ENCODE measurements at regions not wholly inside any gene's neighbourhood (a gene's known extent, or its start where the extent isn't known, plus 50 kb on each side); places are given as distances from the start of the nearest gene placed in this dataset.
"Not testable (repeated sequence)": the region's sequence is repeated elsewhere in the genome, so short reads cannot be mapped to it uniquely, and the experiment has no call there.

DNA sequence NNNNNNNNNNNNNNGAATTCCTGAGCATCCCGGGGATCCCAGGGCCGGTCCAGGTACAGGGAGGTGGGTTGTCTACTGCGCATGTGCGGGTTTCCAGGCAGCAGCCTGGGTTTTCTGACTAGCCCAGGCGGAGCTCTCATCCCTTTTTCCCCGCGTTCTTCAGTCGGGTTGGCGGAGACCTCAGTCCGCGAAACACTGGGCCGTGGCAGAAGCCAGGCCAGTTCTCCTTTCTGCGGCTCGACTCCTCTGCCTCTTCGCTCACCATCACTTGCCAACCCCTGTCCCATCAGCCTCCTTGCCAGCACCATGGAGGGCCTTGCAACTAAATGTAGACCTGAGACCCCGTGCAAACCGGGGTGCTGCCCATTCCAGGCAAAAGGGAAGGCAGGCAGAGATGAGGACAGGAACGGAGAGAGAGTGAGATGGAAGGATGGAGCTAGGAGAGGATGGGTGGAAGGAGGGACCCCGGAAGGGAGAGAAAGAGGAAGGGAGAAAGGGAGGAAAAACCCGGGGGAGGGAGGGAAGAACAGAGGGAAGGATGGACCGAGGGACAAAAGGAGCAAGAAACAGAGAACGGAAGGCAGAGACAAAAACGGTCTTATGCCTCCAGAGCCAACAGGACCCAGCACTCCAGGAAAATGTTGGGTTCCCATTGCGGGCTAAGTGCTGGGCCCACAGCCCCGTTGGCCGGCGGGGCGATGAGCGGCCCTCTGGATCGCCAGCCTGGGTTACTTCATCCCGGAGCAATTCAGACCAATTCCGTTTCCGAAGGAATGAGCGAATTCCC, 445.4 kb upstream of the DEFB115 start:
- intact Hi-C loops (cut with DNase I) = no loop called here
- H3K4me1 ChIP-seq = no peaks in the 10 kb centered on the region
- H3K27me3 ChIP-seq = no peaks in the 10 kb centered on the region
- DNase-seq (ENCODE audit: extremely low spot score in 2 of 2) = no peak
- H3K27ac ChIP-seq = no peak overlapping the region
- H3K9me3 ChIP-seq = no peaks in the 10 kb centered on the region
- no peak for TF ChIP-seq POLR2AphosphoS5 (IDR thresholded peaks at IDR 0.05; ENCODE audit: insufficient read depth in 1 of 2, low read depth in 1 of 2)
- TF ChIP-seq, protein P1, sequence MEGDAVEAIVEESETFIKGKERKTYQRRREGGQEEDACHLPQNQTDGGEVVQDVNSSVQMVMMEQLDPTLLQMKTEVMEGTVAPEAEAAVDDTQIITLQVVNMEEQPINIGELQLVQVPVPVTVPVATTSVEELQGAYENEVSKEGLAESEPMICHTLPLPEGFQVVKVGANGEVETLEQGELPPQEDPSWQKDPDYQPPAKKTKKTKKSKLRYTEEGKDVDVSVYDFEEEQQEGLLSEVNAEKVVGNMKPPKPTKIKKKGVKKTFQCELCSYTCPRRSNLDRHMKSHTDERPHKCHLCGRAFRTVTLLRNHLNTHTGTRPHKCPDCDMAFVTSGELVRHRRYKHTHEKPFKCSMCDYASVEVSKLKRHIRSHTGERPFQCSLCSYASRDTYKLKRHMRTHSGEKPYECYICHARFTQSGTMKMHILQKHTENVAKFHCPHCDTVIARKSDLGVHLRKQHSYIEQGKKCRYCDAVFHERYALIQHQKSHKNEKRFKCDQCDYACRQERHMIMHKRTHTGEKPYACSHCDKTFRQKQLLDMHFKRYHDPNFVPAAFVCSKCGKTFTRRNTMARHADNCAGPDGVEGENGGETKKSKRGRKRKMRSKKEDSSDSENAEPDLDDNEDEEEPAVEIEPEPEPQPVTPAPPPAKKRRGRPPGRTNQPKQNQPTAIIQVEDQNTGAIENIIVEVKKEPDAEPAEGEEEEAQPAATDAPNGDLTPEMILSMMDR (IDR thresholded peaks at IDR 0.05) = no peak
- no peak for TF ChIP-seq POLR2A (IDR thresholded peaks at IDR 0.05)
- H3K36me3 ChIP-seq = no peaks in the 10 kb centered on the region
- H3K4me3 ChIP-seq = no peak overlapping the region

DNA sequence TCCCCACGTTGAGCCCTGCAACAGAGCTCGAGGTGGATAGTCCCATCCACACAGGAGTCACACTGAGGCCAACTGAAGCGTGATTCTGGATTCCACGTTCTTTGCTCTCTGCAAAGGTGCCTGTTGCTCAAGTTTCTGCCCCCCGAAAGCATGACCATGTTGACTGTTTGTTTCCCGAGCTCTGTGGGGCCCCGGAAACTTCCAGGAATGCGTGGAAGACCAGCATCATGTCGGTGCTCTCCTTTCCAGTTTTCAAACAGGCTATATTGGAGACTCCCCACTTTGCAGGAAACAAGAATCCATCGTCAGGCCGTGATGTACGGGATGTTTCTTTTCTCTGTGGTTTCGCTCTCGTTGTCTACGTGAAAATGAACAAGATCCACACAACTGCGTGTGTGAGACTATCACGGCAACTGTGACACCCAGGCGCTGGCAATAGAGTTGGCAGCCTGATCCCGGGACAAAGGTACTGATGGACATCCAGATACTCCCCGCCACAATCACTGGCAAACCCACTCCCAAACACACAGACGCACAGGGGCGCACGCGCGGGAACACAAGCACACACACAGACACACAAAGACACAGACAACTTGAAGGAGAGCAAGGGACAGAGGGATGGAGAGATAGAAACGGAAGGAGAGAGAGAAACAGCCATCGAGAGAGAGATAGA, 444.6 kb upstream of the DEFB115 start:
- Histone ChIP-seq H3K27me3 (no peaks in the 10 kb centered on the region), H3K36me3 (no peaks in the 10 kb centered on the region), H3K4me3 (no peak overlapping the region), H3K9me3 (no peaks in the 10 kb centered on the region), H3K27ac (no peak overlapping the region), H3K4me1 (no peaks in the 10 kb centered on the region)
- intact Hi-C loops (cut with DNase I) = no loop called here
- DNase-seq (ENCODE audit: extremely low spot score in 2 of 2) = no peak
- TF ChIP-seq, protein P1 (IDR thresholded peaks at IDR 0.05) = no peak

DNA sequence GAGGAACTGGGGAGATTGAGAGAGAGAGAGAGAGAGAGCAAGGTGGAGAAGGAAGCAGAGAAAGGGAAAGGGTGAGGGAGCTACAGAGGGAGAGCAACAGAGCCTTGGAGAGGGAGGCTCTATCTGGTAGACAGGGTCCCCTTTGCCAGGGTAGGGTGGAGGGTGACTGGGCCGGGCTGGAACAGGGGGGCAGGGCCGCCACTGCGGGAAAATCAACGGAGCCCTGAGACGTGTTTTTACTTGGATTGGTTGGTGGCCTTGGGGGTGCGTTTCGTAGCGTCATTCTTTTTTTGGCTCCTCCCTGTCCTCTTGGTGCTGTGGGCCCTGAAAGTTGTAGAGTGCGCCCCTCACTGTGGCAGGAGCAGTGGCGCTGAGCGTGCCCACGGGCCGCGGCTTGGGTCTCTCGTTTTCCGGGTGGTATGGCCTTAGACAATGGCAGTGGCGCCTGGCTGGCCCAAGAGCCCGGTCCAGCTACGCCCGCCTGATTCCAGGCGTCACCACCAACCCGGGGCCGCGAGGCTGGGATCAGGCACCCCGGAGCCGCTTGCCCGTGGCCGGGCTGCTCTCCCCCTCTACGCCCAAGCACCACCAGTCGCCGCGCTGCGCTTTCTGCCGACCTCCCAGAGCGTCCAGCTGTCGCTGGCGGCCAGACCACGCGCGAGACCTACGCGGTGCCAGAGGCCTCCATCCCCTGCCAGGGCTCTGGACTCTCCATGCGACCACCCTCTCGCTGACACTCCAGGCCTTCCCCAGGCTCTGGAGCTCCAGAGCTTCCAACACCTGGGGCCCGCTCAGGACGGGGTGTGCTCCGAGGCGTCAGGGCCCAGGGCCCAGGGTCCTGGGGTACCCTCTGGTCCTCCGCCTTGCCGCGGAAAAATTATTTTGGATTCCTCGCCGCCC, 443.8 kb upstream of the DEFB115 start:
- H3K4me3 ChIP-seq; H3K27me3 ChIP-seq; H3K36me3 ChIP-seq; H3K27ac ChIP-seq; H3K9me3 ChIP-seq; H3K4me1 ChIP-seq; intact Hi-C loops (cut with DNase I); DNase-seq (ENCODE audit: extremely low spot score in 2 of 2): not testable (repeated sequence)

DNA sequence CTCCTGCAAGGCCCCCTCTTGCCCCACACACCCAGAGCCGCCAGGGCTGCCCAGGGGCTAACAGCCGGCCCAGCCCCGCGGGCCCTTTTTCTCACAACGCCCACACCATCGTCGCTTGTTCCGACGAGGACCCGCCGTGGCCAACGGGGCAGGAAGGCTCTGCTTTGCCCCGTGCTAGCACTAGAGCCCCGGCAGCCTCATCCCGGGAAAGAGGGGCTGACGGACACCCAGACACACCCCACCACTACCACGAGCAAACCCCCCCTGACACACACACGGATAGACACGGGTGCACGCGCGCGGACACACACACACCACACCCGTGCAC, 443.2 kb upstream of the DEFB115 start:
- H3K9me3 ChIP-seq; H3K36me3 ChIP-seq; intact Hi-C loops (cut with DNase I); H3K4me1 ChIP-seq; H3K4me3 ChIP-seq; H3K27ac ChIP-seq; H3K27me3 ChIP-seq; DNase-seq (ENCODE audit: extremely low spot score in 2 of 2): not testable (repeated sequence)

- H3K27me3 ChIP-seq; H3K9me3 ChIP-seq; H3K36me3 ChIP-seq; H3K4me3 ChIP-seq; H3K27ac ChIP-seq; DNase-seq (ENCODE audit: extremely low spot score in 2 of 2); H3K4me1 ChIP-seq; intact Hi-C loops (cut with DNase I): not testable (repeated sequence)
Observed at GRCh38 chr20:30815027-30815576, 442.4 kb upstream of the DEFB115 start.

GRCh38 chr20:30815577-30816181, 441.8 kb upstream of the DEFB115 start:
- no peak overlapping the region for H3K4me3 ChIP-seq
- intact Hi-C loops (cut with DNase I) = no loop called here
- TF ChIP-seq, protein P1 (IDR thresholded peaks at IDR 0.05) = no peak
- TF ChIP-seq POLR2A (IDR thresholded peaks at IDR 0.05) = no peak
- TF ChIP-seq POLR2AphosphoS5 (IDR thresholded peaks at IDR 0.05; ENCODE audit: insufficient read depth in 1 of 2, low read depth in 1 of 2) = no peak
- H3K4me1 ChIP-seq = no peaks in the 10 kb centered on the region
- H3K27me3 ChIP-seq = no peaks in the 10 kb centered on the region
- H3K27ac ChIP-seq = no peak overlapping the region
- DNase-seq (ENCODE audit: extremely low spot score in 2 of 2) = no peak
- no peaks in the 10 kb centered on the region for H3K36me3 ChIP-seq
- H3K9me3 ChIP-seq = no peaks in the 10 kb centered on the region

Data from vagina (tissue), 2 donors.